ENCODE measurements at regions not wholly inside any gene's neighbourhood (a gene's known extent, or its start where the extent isn't known, plus 50 kb on each side); places are given as distances from the start of the nearest gene placed in this dataset.

DNA sequence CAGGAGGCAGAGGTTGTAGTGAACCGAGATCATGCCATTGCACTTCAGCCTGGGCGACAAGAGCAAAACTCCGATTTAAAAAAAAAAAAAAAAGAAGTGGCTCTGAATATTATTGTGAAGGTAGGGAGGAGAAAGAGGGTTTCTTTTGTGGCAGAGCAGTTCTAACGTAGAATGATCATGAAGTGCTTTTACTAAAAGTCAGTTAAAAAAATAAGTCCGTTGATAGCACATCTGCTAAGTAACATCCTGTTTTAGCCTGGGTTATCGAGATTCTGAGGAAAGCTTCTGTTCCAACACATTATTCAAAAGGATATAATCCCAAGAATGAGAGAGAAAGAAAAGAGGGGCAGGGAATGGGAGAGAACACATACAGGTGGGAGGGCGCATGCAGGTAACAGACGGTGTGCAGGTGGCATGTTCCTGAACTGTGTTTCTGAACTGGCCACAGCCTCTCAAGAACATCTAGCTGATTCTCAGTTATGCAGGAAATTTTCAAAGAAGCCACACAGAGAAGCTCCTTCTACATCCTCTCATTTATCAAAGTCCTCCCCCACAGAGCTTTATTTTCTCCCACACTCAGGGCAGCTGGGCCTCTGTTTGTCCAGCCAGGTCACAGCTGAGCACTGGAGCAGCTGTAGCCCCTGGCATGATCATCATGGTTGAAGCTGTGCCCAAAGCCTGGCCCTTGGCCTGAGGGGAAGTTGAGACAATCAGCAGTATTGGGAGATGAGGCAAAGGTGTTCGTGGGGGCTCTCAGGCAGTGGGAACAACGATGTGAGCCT, 342.3 kb downstream of the ZNF674 start (continued):
- TF ChIP-seq ARID1B (IDR thresholded peaks at IDR 0.05), result no peak
- no peak for TF ChIP-seq CREBBP (IDR thresholded peaks at IDR 0.05; ENCODE audit: low read depth, low read length)
- TF ChIP-seq, protein P1, sequence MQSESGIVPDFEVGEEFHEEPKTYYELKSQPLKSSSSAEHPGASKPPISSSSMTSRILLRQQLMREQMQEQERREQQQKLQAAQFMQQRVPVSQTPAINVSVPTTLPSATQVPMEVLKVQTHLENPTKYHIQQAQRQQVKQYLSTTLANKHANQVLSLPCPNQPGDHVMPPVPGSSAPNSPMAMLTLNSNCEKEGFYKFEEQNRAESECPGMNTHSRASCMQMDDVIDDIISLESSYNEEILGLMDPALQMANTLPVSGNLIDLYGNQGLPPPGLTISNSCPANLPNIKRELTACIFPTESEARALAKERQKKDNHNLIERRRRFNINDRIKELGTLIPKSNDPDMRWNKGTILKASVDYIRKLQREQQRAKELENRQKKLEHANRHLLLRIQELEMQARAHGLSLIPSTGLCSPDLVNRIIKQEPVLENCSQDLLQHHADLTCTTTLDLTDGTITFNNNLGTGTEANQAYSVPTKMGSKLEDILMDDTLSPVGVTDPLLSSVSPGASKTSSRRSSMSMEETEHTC (IDR thresholded peaks at IDR 0.05), result no peak

DNA sequence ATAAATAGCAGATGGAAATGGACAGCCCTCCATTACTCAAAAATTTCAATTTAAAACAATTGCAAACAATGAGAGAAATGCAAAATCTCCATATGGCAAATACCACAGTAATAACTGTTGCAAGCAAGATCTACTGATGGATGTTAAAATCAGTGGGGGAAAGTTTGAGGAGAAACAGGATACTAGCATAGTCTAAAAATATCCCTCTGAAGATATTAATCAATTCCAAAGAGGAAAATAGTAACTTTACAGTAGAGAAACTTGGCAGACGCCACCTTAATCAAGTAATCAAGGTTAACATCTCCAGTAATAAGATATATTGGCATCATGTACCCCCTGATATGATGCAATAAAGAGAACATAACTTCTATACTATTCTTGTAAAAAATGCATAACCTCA, 344.8 kb downstream of the ZNF674 start:
- H3K9me1 ChIP-seq (ENCODE audit: control insufficient read depth, insufficient read depth, low read length), result no peaks in the 10 kb centered on the region
- H3K79me2 ChIP-seq (ENCODE audit: control insufficient read depth, insufficient read depth, low read length), result no peaks in the 10 kb centered on the region
- intact Hi-C loops (cut with micrococcal nuclease), result no loop called here
- no peak overlapping the region for H3K9ac ChIP-seq (ENCODE audit: insufficient read depth in 1 of 2, low read depth in 2 of 2, low read length in 2 of 2)
- in situ Hi-C loops (cut with MboI), result no loop called here
- no peak overlapping the region for H3K4me3 ChIP-seq
- H2AFZ ChIP-seq (ENCODE audit: low read depth, low read length), result no peak overlapping the region
- POLR2A ChIA-PET, result no interaction called here
- H3K27ac ChIP-seq (ENCODE audit: extremely low read depth, low read depth, low read length), result no peak overlapping the region
- CTCF ChIA-PET (ENCODE audit: low intra/inter-chr PET ratio), result no interaction called here
- DNase-seq (ENCODE audit: extremely low read depth in 1 of 4, low spot score in 3 of 4) (no peak), FAIRE-seq (no peak), ATAC-seq (no peak)
- H3K9me3 ChIP-seq (replicated peaks; ENCODE audit: control insufficient read depth, insufficient read depth, low read depth, low read length), result no peaks in the 10 kb centered on the region
- no TSS peak for BruUV-seq (replicated peaks)
- no peaks in the 10 kb centered on the region for H3K4me1 ChIP-seq (replicated peaks in 1 of 2; ENCODE audit: control insufficient read depth in 2 of 2, insufficient read depth in 2 of 2, low read length in 2 of 2)
- no peak overlapping the region for H3K4me2 ChIP-seq (ENCODE audit: insufficient read depth, low read length)
- 0% methylated on average over 1 of the region's 1 CpG for WGBS (ENCODE audit: insufficient coverage, low coverage, missing lambda C conversion rate)
- H3K36me3 ChIP-seq (ENCODE audit: control insufficient read depth, insufficient read depth, low read length), result no peaks in the 10 kb centered on the region
- H3K27me3 ChIP-seq (ENCODE audit: control insufficient read depth in 2 of 2, insufficient read depth in 2 of 2, low read length in 2 of 2), result no peaks in the 10 kb centered on the region; a peak in 1 of 5 replicates
- H4K20me1 ChIP-seq (replicated peaks; ENCODE audit: control insufficient read depth, insufficient read depth, low read length), result no peaks in the 10 kb centered on the region
- no peak for TF ChIP-seq ZKSCAN3 (CRISPR knock-in tag; IDR thresholded peaks at IDR 0.05)
- no peak for TF ChIP-seq KLF6 (CRISPR knock-in tag; IDR thresholded peaks at IDR 0.05; ENCODE audit: borderline replicate concordance)
- TF ChIP-seq GABPB1 (CRISPR knock-in tag; IDR thresholded peaks at IDR 0.05), result no peak
- TF ChIP-seq, protein P2, sequence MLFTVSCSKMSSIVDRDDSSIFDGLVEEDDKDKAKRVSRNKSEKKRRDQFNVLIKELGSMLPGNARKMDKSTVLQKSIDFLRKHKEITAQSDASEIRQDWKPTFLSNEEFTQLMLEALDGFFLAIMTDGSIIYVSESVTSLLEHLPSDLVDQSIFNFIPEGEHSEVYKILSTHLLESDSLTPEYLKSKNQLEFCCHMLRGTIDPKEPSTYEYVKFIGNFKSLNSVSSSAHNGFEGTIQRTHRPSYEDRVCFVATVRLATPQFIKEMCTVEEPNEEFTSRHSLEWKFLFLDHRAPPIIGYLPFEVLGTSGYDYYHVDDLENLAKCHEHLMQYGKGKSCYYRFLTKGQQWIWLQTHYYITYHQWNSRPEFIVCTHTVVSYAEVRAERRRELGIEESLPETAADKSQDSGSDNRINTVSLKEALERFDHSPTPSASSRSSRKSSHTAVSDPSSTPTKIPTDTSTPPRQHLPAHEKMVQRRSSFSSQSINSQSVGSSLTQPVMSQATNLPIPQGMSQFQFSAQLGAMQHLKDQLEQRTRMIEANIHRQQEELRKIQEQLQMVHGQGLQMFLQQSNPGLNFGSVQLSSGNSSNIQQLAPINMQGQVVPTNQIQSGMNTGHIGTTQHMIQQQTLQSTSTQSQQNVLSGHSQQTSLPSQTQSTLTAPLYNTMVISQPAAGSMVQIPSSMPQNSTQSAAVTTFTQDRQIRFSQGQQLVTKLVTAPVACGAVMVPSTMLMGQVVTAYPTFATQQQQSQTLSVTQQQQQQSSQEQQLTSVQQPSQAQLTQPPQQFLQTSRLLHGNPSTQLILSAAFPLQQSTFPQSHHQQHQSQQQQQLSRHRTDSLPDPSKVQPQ (CRISPR knock-in tag; IDR thresholded peaks at IDR 0.05; ENCODE audit: borderline replicate concordance), result no peak
- no peak for TF ChIP-seq ARID1B (IDR thresholded peaks at IDR 0.05)
- 0 out of 2 replicates have a peak, but pooled peaks have one; percentile 8 for TF ChIP-seq CEBPB (tag; IDR thresholded peaks at IDR 0.05)
- TF ChIP-seq MCM5 (IDR thresholded peaks at IDR 0.05; ENCODE audit: low read depth), result no peak
- TF ChIP-seq FOXJ3 (CRISPR knock-in tag; IDR thresholded peaks at IDR 0.05), result no peak
- TF ChIP-seq CEBPG (CRISPR knock-in tag; IDR thresholded peaks at IDR 0.05), result no peak
- 0 out of 4 replicates have a peak, but pooled peaks of 1 of the 2 experiments have one; percentile 13 for TF ChIP-seq CEBPG (tag; conservative IDR thresholded peaks at IDR 0.05 in 1 of 2, IDR thresholded peaks at IDR 0.05 in 1 of 2)
- TF ChIP-seq SPI1 (IDR thresholded peaks at IDR 0.05; ENCODE audit: borderline replicate concordance, low read depth, low read length), result no peak
- TF ChIP-seq POLR3G (IDR thresholded peaks at IDR 0.05; ENCODE audit: extremely low read depth, insufficient read length, insufficient replicate concordance), result no peak
- TF ChIP-seq FOXK1 (CRISPR knock-in tag; IDR thresholded peaks at IDR 0.05; ENCODE audit: borderline replicate concordance), result no peak
- TF ChIP-seq EGR1 (conservative IDR thresholded peaks at IDR 0.05), result no peak
